ENCODE measurements at regions not wholly inside any gene's neighbourhood (a gene's known extent, or its start where the extent isn't known, plus 50 kb on each side); places are given as distances from the start of the nearest gene placed in this dataset.

GRCh38 chr5:136710834-136711233 lies 345.5 kb upstream of the TRPC7 start:
- H3K4me1 Mint-ChIP-seq = peaks cover 18% of the 10 kb centered on the region
- H3K4me3 Mint-ChIP-seq = no peak overlapping the region
- H3K36me3 Mint-ChIP-seq = no peaks in the 10 kb centered on the region

GRCh38 chr5:136703706-136704105 lies 338.4 kb upstream of the TRPC7 start:
- no peak overlapping the region for H3K27ac Mint-ChIP-seq
- H3K36me3 Mint-ChIP-seq = no peaks in the 10 kb centered on the region
- peaks cover 4% of the 10 kb centered on the region for H3K9me3 Mint-ChIP-seq
- TF ChIP-seq CTCF (IDR thresholded peaks at IDR 0.05; ENCODE audit: unreplicated experiment) = no peak
- no peaks in the 10 kb centered on the region for H3K27me3 Mint-ChIP-seq (ENCODE audit: low read depth)
- H3K4me3 Mint-ChIP-seq = no peak overlapping the region
- peaks cover 10% of the 10 kb centered on the region for H3K4me1 Mint-ChIP-seq
- DNase-seq (ENCODE audit: low spot score in 2 of 2, unreplicated experiment in 2 of 2) = no peak

More at GRCh38 chr5:136710834-136711233, 345.5 kb upstream of the TRPC7 start:
- no peak for TF ChIP-seq CTCF (IDR thresholded peaks at IDR 0.05; ENCODE audit: unreplicated experiment)
- Mint-ChIP-seq H3K9me3 (peaks cover 24% of the 10 kb centered on the region), H3K27ac (no peak overlapping the region), H3K27me3 (ENCODE audit: low read depth) (no peaks in the 10 kb centered on the region)
- DNase-seq (ENCODE audit: low spot score in 2 of 2, unreplicated experiment in 2 of 2) = no peak

GRCh38 chr5:136703036-136703435 lies 337.7 kb upstream of the TRPC7 start:
- Mint-ChIP-seq H3K4me1 (peaks cover 5% of the 10 kb centered on the region), H3K27ac (no peak overlapping the region), H3K9me3 (peaks cover 4% of the 10 kb centered on the region), H3K4me3 (no peak overlapping the region), H3K36me3 (no peaks in the 10 kb centered on the region), H3K27me3 (ENCODE audit: low read depth) (no peaks in the 10 kb centered on the region)
- TF ChIP-seq CTCF (IDR thresholded peaks at IDR 0.05; ENCODE audit: unreplicated experiment) = no peak
- no peak for DNase-seq (ENCODE audit: low spot score in 2 of 2, unreplicated experiment in 2 of 2)

GRCh38 chr5:136701191-136701590 lies 335.8 kb upstream of the TRPC7 start:
- no peak for TF ChIP-seq CTCF (IDR thresholded peaks at IDR 0.05; ENCODE audit: unreplicated experiment)
- H3K36me3 Mint-ChIP-seq = no peaks in the 10 kb centered on the region
- H3K4me1 Mint-ChIP-seq = peaks cover 19% of the 10 kb centered on the region
- H3K4me3 Mint-ChIP-seq = no peak overlapping the region
- H3K9me3 Mint-ChIP-seq = peaks cover 4% of the 10 kb centered on the region
- H3K27ac Mint-ChIP-seq = no peak overlapping the region
- no peak for DNase-seq (ENCODE audit: low spot score in 2 of 2, unreplicated experiment in 2 of 2)
- H3K27me3 Mint-ChIP-seq (ENCODE audit: low read depth) = no peaks in the 10 kb centered on the region

GRCh38 chr5:136699651-136700050 lies 334.3 kb upstream of the TRPC7 start:
- no peak overlapping the region for H3K27ac Mint-ChIP-seq
- H3K4me3 Mint-ChIP-seq = no peak overlapping the region
- peaks cover 22% of the 10 kb centered on the region for H3K4me1 Mint-ChIP-seq
- H3K9me3 Mint-ChIP-seq = no peaks in the 10 kb centered on the region
- no peaks in the 10 kb centered on the region for H3K36me3 Mint-ChIP-seq
- TF ChIP-seq CTCF (IDR thresholded peaks at IDR 0.05; ENCODE audit: unreplicated experiment) = no peak
- no peak for DNase-seq (ENCODE audit: low spot score in 2 of 2, unreplicated experiment in 2 of 2)
- no peaks in the 10 kb centered on the region for H3K27me3 Mint-ChIP-seq (ENCODE audit: low read depth)

GRCh38 chr5:136698970-136699369 lies 333.6 kb upstream of the TRPC7 start:
- peaks cover 28% of the 10 kb centered on the region for H3K4me1 Mint-ChIP-seq
- H3K27ac Mint-ChIP-seq = no peak overlapping the region
- no peak for DNase-seq (ENCODE audit: low spot score in 2 of 2, unreplicated experiment in 2 of 2)
- no peaks in the 10 kb centered on the region for H3K27me3 Mint-ChIP-seq (ENCODE audit: low read depth)
- no peak for TF ChIP-seq CTCF (IDR thresholded peaks at IDR 0.05; ENCODE audit: unreplicated experiment)
- H3K4me3 Mint-ChIP-seq = no peak overlapping the region
- no peaks in the 10 kb centered on the region for H3K36me3 Mint-ChIP-seq
- H3K9me3 Mint-ChIP-seq = no peaks in the 10 kb centered on the region
